ENCODE measurements at regions not wholly inside any gene's neighbourhood (a gene's known extent, or its start where the extent isn't known, plus 50 kb on each side); places are given as distances from the start of the nearest gene placed in this dataset.

GRCh38 chrX:42954880-42955279 is 176.9 kb upstream of the PPP1R2C start (continued):
- TF ChIP-seq PRDM2 (tag by site-specific recombination; IDR thresholded peaks at IDR 0.05; ENCODE audit: borderline replicate concordance): no peak
- no peak for TF ChIP-seq ZNF518A (tag by site-specific recombination; conservative IDR thresholded peaks at IDR 0.05; ENCODE audit: low read depth)

- Histone ChIP-seq H3K27ac (ENCODE audit: extremely low read depth, low read depth, low read length) (no peak overlapping the region), H3K4me1 (ENCODE audit: control insufficient read depth, insufficient read depth, low read length) (no peaks in the 10 kb centered on the region), H3K4me3 (ENCODE audit: low read depth, low read length) (no peak overlapping the region), H3K9me3 (ENCODE audit: control insufficient read depth, insufficient read depth, low read depth, low read length) (no peaks in the 10 kb centered on the region), H3K36me3 (ENCODE audit: control insufficient read depth in 2 of 2, insufficient read depth in 1 of 2, low read length in 2 of 2) (no peaks in the 10 kb centered on the region)
- ChIA-PET POLR2A (no interaction called here), CTCF (no interaction called here)
- TF ChIP-seq ZNF140 (tag by site-specific recombination; IDR thresholded peaks at IDR 0.05): no peak
- no peak for TF ChIP-seq ZNF843 (tag by site-specific recombination; IDR thresholded peaks at IDR 0.05)
- no peak for TF ChIP-seq ZNF501 (tag by site-specific recombination; IDR thresholded peaks at IDR 0.05)
- no peak for TF ChIP-seq ZSCAN5A (tag by site-specific recombination; IDR thresholded peaks at IDR 0.05)
- no peak for TF ChIP-seq INSM2 (tag by site-specific recombination; IDR thresholded peaks at IDR 0.05)
- no peak for TF ChIP-seq HIC1 (tag by site-specific recombination; IDR thresholded peaks at IDR 0.05)
- TF ChIP-seq OSR2 (tag by site-specific recombination; IDR thresholded peaks at IDR 0.05): no peak
- no peak for TF ChIP-seq ZNF335 (tag by site-specific recombination; conservative IDR thresholded peaks at IDR 0.05)
- no peak for TF ChIP-seq ZBTB44 (tag by site-specific recombination; IDR thresholded peaks at IDR 0.05)
- TF ChIP-seq ZNF560 (tag by site-specific recombination; IDR thresholded peaks at IDR 0.05; ENCODE audit: borderline replicate concordance): no peak
- TF ChIP-seq BCL11A (tag by site-specific recombination; IDR thresholded peaks at IDR 0.05; ENCODE audit: low read depth): no peak
- TF ChIP-seq ZNF121 (tag by site-specific recombination; IDR thresholded peaks at IDR 0.05): no peak
- TF ChIP-seq AEBP2 (tag by site-specific recombination; IDR thresholded peaks at IDR 0.05; ENCODE audit: borderline replicate concordance): no peak
Observed at GRCh38 chrX:42955349-42955748, 177.4 kb upstream of the PPP1R2C start.
